ENCODE measurements at regions not wholly inside any gene's neighbourhood (a gene's known extent, or its start where the extent isn't known, plus 50 kb on each side); places are given as distances from the start of the nearest gene placed in this dataset.

GRCh38 chr13:63081400-63082014, 1665.9 kb upstream of the PCDH20 start:
- no peak for TF ChIP-seq EZH2 (optimal IDR thresholded peaks at IDR 0.05; ENCODE audit: low read depth, low read length)
- TF ChIP-seq CTCF (IDR thresholded peaks at IDR 0.05; ENCODE audit: low read length) = no peak
- no peak for TF ChIP-seq EZH2phosphoT487 (IDR thresholded peaks at IDR 0.05; ENCODE audit: low read length)

All from MM.1S (cell line).